ENCODE measurements at regions not wholly inside any gene's neighbourhood (a gene's known extent, or its start where the extent isn't known, plus 50 kb on each side); places are given as distances from the start of the nearest gene placed in this dataset.
"Not testable (repeated sequence)": the region's sequence is repeated elsewhere in the genome, so short reads cannot be mapped to it uniquely, and the experiment has no call there.

DNA sequence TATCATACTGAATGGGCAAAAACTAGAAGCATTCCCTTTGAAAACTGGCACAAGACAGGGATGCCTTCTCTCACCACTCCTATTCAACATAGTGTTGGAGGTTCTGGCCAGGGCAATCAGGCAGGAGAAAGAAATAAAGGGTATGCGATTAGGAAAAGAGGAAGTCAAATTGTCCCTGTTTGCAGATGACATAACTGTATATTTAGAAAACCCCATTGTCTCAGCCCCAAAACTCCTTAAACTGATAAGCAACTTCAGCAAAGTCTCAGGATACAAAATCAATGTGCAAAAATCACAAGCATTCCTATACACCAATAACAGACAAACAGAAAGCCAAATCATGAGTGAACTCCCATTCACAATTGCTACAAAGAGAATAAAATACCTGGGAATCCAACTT lies 52.5 kb upstream of the CCDC71L start:
- H3K27me3 ChIP-seq (ENCODE audit: insufficient read depth, low read length, poor library complexity, severe bottlenecking); H3K4me3 Mint-ChIP-seq; H3K27me3 Mint-ChIP-seq; H3K4me1 Mint-ChIP-seq; H3K27ac Mint-ChIP-seq; H3K4me3 ChIP-seq (ENCODE audit: low read length); H3K27ac ChIP-seq (ENCODE audit: low read depth, low read length); DNase-seq; H3K36me3 ChIP-seq (ENCODE audit: insufficient read depth, low read length); H3K9me3 ChIP-seq (ENCODE audit: low read length); CTCF ChIA-PET; POLR2A ChIA-PET; H3K9me3 Mint-ChIP-seq: not testable (repeated sequence)
- peaks cover 0 to 10% (median 0%) of the 10 kb centered on the region in 3 donors for H3K36me3 Mint-ChIP-seq
- peaks cover 11% of the 10 kb centered on the region for H3K4me1 ChIP-seq (ENCODE audit: insufficient read depth, low read length)

DNA sequence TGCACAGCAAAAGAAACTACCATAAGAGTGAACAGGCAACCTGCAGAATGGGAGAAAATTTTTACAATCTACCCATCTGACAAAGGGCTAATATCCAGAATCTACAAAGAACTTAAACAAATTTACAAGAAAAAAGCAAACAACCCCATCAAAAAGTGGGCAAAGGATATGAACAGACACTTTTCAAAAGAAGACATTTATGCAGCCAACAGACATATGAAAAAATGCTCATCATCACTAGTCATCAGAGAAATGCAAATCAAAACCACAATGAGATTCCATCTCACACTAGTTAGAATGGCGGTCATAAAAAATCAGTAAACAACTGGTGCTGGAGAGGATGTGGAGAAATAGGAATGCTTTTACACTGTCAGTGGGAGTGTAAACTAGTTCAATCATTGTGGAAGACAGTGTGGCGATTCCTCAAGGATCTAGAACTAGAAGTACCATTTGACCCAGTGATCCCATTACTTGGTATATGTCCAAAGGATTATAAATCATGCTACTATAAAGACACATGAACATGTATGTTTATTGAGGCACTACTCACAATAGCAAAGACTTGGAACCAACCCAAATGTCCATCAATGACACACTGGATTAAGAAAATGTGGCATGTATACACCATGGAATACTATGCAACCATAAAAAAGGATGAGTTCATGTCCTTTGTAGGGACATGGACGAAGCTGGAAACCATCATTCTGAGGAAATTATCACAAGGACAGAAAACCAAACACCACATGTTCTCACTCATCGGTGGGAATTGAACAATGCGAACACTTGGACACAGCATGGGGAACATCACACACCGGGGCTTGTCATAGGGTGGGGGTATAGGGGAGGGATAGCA lies 53.9 kb upstream of the CCDC71L start:
- H3K27ac ChIP-seq (ENCODE audit: low read depth, low read length); H3K9me3 Mint-ChIP-seq; H3K9me3 ChIP-seq (ENCODE audit: low read length); H3K27me3 Mint-ChIP-seq; H3K27me3 ChIP-seq (ENCODE audit: insufficient read depth, low read length, poor library complexity, severe bottlenecking); POLR2A ChIA-PET; H3K4me1 Mint-ChIP-seq; H3K4me3 Mint-ChIP-seq; DNase-seq; H3K36me3 ChIP-seq (ENCODE audit: insufficient read depth, low read length); H3K4me3 ChIP-seq (ENCODE audit: low read length): not testable (repeated sequence)
- Mint-ChIP-seq H3K36me3 (peaks cover 0 to 10% (median 0%) of the 10 kb centered on the region in 3 donors), H3K27ac (peak overlapping the region in 1 of 8 donors; percentile 21)
- peaks cover 16% of the 10 kb centered on the region for H3K4me1 ChIP-seq (ENCODE audit: insufficient read depth, low read length)
- CTCF ChIA-PET, result interaction anchor here (0.8 kb wide), 1 partner anchor 54 kb away, joined by 3 read pairs; the partner anchor contains the start of gene CCDC71L

DNA sequence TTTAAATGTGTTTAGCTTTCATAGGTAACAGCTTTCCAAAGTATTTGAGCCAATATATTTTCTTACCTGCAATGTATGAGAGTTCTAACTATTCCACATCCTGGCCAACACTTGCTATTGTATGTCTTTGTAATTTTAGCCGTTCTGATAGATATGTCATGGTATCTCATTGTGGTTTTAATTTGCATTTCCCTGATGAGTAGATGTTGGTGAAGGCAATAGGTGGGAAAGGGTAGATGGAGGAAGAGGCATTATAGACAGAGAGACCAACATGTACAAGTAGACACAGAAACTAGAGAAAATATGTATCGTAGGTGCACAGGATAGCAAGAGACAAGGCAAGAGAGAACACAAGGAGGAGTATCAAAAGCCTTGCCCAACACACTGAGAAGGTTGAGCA lies 54.8 kb upstream of the CCDC71L start:
- Histone ChIP-seq H3K27me3 (ENCODE audit: insufficient read depth, low read length, poor library complexity, severe bottlenecking) (no peaks in the 10 kb centered on the region), H3K4me3 (ENCODE audit: low read length) (no peak overlapping the region), H3K36me3 (ENCODE audit: insufficient read depth, low read length) (no peaks in the 10 kb centered on the region), H3K27ac (ENCODE audit: low read depth, low read length) (no peak overlapping the region), H3K9me3 (ENCODE audit: low read length) (no peaks in the 10 kb centered on the region), H3K4me1 (ENCODE audit: insufficient read depth, low read length) (peaks cover 16% of the 10 kb centered on the region)
- H3K27me3 Mint-ChIP-seq, result no peaks in the 10 kb centered on the region
- no peak overlapping the region for H3K27ac Mint-ChIP-seq
- ChIA-PET POLR2A (interaction anchor here (0.8 kb wide), 1 partner anchor 55 kb away, joined by 3 read pairs; the partner anchor contains the start of gene CCDC71L), CTCF (interaction anchor here (0.8 kb wide), 1 partner anchor 55 kb away, joined by 3 read pairs; the partner anchor contains the start of gene CCDC71L)
- H3K4me1 Mint-ChIP-seq, result peaks cover 0 to 4% (median 3%) of the 10 kb centered on the region in 3 donors
- peaks cover 0 to 7% (median 0%) of the 10 kb centered on the region in 3 donors for H3K36me3 Mint-ChIP-seq
- peaks cover 0 to 3% (median 2%) of the 10 kb centered on the region in 5 donors for H3K9me3 Mint-ChIP-seq
- H3K4me3 Mint-ChIP-seq, result no peak overlapping the region
- no peak for DNase-seq

DNA sequence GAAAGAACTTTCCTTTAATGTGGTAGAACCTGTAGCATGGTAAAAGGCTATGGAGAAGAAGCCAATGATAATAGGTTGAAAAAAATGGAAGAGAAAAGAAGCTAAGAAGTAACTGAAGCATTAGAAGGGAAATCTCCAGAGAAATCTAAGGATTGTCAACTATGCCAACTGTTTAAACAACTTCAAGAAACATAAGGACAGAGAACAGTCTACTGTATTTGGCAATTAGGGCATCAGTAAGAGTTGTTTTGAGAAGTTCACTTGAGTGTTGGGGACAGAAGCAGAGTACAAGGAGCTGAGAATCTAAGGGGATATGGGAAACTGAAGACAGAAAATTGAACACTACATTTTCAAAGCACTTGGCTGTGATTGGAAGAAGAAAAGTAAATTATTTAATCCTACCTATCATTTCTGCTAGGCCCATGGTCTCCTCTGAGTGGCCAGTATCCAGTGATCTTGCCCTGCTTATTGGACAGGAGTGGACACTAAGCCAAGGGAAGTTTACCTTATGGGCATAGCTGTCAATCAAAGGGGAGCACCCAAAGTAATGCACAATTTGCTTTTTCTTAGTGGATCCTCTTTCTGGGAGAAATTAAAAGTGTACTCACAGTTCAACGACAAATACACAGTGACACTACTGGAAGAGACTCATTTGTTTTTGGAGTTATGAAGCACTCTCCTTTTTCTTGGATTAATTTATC lies 56.4 kb upstream of the CCDC71L start:
- H3K27ac ChIP-seq (ENCODE audit: low read depth, low read length), result peak overlapping the region; percentile 10
- H3K4me1 ChIP-seq (ENCODE audit: insufficient read depth, low read length), result peaks cover 16% of the 10 kb centered on the region
- no peak overlapping the region for H3K4me3 ChIP-seq (ENCODE audit: low read length)

DNA sequence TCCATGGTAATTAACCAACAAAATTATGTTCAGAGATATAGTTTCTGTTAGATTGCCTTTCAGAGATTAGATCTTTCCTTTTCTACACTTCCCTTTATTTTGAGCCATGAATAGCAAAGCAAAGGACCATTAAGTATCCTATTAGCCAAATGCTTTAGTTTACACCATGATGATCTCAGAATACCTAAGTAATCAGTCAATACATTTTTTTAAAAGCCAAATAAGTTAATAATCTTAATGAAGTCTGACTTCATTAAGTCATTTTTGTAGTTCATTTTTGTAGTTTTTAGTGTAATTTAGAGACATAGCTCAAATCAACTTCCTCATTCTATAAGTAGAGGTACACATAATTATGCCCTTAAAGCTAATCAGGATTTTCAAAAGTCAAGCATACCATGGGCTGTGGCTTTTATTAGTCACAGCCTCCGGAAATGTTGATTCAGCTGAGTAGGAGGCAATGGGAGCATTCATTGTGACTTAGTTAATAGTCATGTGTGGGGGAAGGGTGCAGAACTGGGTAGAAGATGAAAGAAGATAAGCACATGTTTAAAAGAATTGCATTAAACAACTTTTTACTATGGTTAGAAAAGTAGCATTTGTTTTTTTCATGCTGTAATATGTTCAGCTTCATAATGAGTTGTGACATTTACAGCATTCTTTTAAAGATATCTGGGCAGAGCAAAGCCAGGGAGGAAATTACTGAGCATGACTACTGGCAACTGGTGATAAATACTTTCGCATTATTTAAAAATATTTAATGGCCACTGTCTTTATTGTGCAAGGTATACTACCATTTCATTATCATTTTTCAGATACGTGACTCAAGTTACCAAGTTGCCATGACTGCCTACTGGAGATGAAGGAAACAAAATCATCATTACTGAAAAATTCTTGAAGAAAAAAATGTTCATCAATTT lies 57.3 kb upstream of the CCDC71L start:
- Mint-ChIP-seq H3K27me3 (peaks cover 0 to 5% of the 10 kb centered on the region in 2 donors), H3K27ac (no peak overlapping the region), H3K36me3 (peaks cover 0 to 3% (median 0%) of the 10 kb centered on the region in 3 donors), H3K9me3 (peaks cover 0 to 3% (median 2%) of the 10 kb centered on the region in 5 donors), H3K4me3 (no peak overlapping the region), H3K4me1 (peaks cover 0 to 4% (median 3%) of the 10 kb centered on the region in 3 donors)
- CTCF ChIA-PET, result interaction anchor here (0.9 to 1.6 kb wide), 2 partner anchors 18 to 57 kb away, joined by 3 to 7 read pairs; partner anchors contain the start of gene CCDC71L
- H3K4me1 ChIP-seq (ENCODE audit: insufficient read depth, low read length), result peaks cover 16% of the 10 kb centered on the region
- no peaks in the 10 kb centered on the region for H3K9me3 ChIP-seq (ENCODE audit: low read length)
- H3K36me3 ChIP-seq (ENCODE audit: insufficient read depth, low read length), result no peaks in the 10 kb centered on the region
- H3K4me3 ChIP-seq (ENCODE audit: low read length), result no peak overlapping the region
- peak overlapping the region; percentile 10 for H3K27ac ChIP-seq (ENCODE audit: low read depth, low read length)
- POLR2A ChIA-PET, result interaction anchor here (0.6 to 1.2 kb wide), 3 partner anchors 52 to 75 kb away, joined by 3 to 5 read pairs (median 3); partner anchors contain the start of gene CCDC71L
- H3K27me3 ChIP-seq (ENCODE audit: insufficient read depth, low read length, poor library complexity, severe bottlenecking), result no peaks in the 10 kb centered on the region
- DNase-seq, result peak in 4 of 5 donors; percentile 2 to 70 (median 9)

More for the DNA sequence above, 56.4 kb upstream of the CCDC71L start:
- ChIA-PET POLR2A (interaction anchor here (0.6 to 1.2 kb wide), 3 partner anchors 52 to 74 kb away, joined by 3 to 5 read pairs (median 3); partner anchors contain the start of gene CCDC71L), CTCF (interaction anchor here (0.9 to 1.6 kb wide), 2 partner anchors 19 to 57 kb away, joined by 3 to 7 read pairs; partner anchors contain the start of gene CCDC71L)
- Histone ChIP-seq H3K9me3 (ENCODE audit: low read length) (no peaks in the 10 kb centered on the region), H3K27me3 (ENCODE audit: insufficient read depth, low read length, poor library complexity, severe bottlenecking) (no peaks in the 10 kb centered on the region), H3K36me3 (ENCODE audit: insufficient read depth, low read length) (no peaks in the 10 kb centered on the region)
- no peak overlapping the region for H3K27ac Mint-ChIP-seq
- peaks cover 0 to 4% (median 3%) of the 10 kb centered on the region in 3 donors for H3K4me1 Mint-ChIP-seq
- H3K9me3 Mint-ChIP-seq, result peaks cover 0 to 3% (median 2%) of the 10 kb centered on the region in 5 donors
- no peak for DNase-seq
- H3K36me3 Mint-ChIP-seq, result no peaks in the 10 kb centered on the region
- no peak overlapping the region for H3K4me3 Mint-ChIP-seq
- peaks cover 0 to 5% of the 10 kb centered on the region in 2 donors for H3K27me3 Mint-ChIP-seq

- POLR2A ChIA-PET, result no interaction called here
- Mint-ChIP-seq H3K27ac (no peak overlapping the region), H3K27me3 (peaks cover 0 to 5% of the 10 kb centered on the region in 2 donors), H3K4me3 (no peak overlapping the region), H3K36me3 (peaks cover 0 to 7% (median 0%) of the 10 kb centered on the region in 3 donors), H3K4me1 (peaks cover 0 to 4% (median 3%) of the 10 kb centered on the region in 3 donors), H3K9me3 (no peaks in the 10 kb centered on the region)
- H3K27me3 ChIP-seq (ENCODE audit: insufficient read depth, low read length, poor library complexity, severe bottlenecking), result no peaks in the 10 kb centered on the region
- H3K27ac ChIP-seq (ENCODE audit: low read depth, low read length), result no peak overlapping the region
- CTCF ChIA-PET, result interaction anchor here (1.1 to 1.3 kb wide), 2 partner anchors 10 to 16 kb away, joined by 5 read pairs; no protein-coding TSS in a partner anchor
- peaks cover 16% of the 10 kb centered on the region for H3K4me1 ChIP-seq (ENCODE audit: insufficient read depth, low read length)
- no peak for DNase-seq
- H3K36me3 ChIP-seq (ENCODE audit: insufficient read depth, low read length), result no peaks in the 10 kb centered on the region
- H3K4me3 ChIP-seq (ENCODE audit: low read length), result no peak overlapping the region
- H3K9me3 ChIP-seq (ENCODE audit: low read length), result no peaks in the 10 kb centered on the region
Observed at GRCh38 chr7:106720641-106721040, 59.7 kb upstream of the CCDC71L start.
